Testis (tissue), 2 donors: ENCODE measurements at regions not wholly inside any gene's neighbourhood (a gene's known extent, or its start where the extent isn't known, plus 50 kb on each side); places are given as distances from the start of the nearest gene placed in this dataset.

Experiments
- CTCF ChIP-seq, 3 experiments: fragments of 450-650 bp in 2 of 3; fragments of 200-600 bp in 1 of 3; sonication (generic) in 1 of 3; IDR thresholded peaks; one replicate each; pipeline ENCODE4 v1.5.1; 2016 to 2019; ENCODE audit warnings: antibody characterized with exemption in 3 of 3, mild to moderate bottlenecking in 2 of 3, moderate library complexity in 1 of 3
- POLR2A ChIP-seq: fragments of 450-650 bp; IDR thresholded peaks from one replicate; pipeline ENCODE4 v1.6.1; 2017; ENCODE audit warnings: antibody characterized with exemption, mild to moderate bottlenecking, moderate library complexity

GRCh38 chr16:49213594-49213993 lies 68.0 kb downstream of the CBLN1 start:
- TF ChIP-seq CTCF (IDR thresholded peaks at IDR 0.05) = no peak
- TF ChIP-seq POLR2A = no peak
